Transverse colon (tissue), 4 donors: ENCODE measurements at regions not wholly inside any gene's neighbourhood (a gene's known extent, or its start where the extent isn't known, plus 50 kb on each side); places are given as distances from the start of the nearest gene placed in this dataset.

ENCODE experiments used
- DNase-seq: peaks from one replicate; pipeline ENCODE4 v3.0.0-alpha.2; 2019
- H3K27ac ChIP-seq, 4 donors: fragments of 200-600 bp; sonication (generic); 2 replicates each; pipeline ENCODE4 v1.5.1; 2016 to 2018; ENCODE audit warnings: inconsistent platforms in 4 of 4
- H3K27me3 ChIP-seq: fragments of 200-600 bp; sonication (generic); 2 replicates; pipeline ENCODE4 v1.5.1; 2017; ENCODE audit warnings: inconsistent platforms
- H3K36me3 ChIP-seq, 4 donors: fragments of 200-600 bp; sonication (generic); 2 replicates each; pipeline ENCODE4 v1.5.1; 2017 to 2019; ENCODE audit warnings: inconsistent platforms in 4 of 4
- H3K4me1 ChIP-seq, 4 donors: fragments of 200-600 bp; sonication (generic); 2 replicates each; pipeline ENCODE4 v1.5.1; 2017 to 2020; ENCODE audit warnings: inconsistent platforms in 4 of 4
- H3K4me3 ChIP-seq, 4 donors: fragments of 200-600 bp; sonication (generic); 1 replicate in 1 of 4; 2 replicates in 3 of 4; pipeline versions ENCODE4 v1.5.1 to v1.6.1; 2017 to 2019; ENCODE audit warnings: inconsistent platforms in 4 of 4
- H3K9me3 ChIP-seq, 2 donors: fragments of 200-600 bp; sonication (generic); 2 replicates each; pipeline ENCODE4 v1.5.1; 2017 to 2019; ENCODE audit warnings: inconsistent platforms in 2 of 2
- CTCF ChIP-seq, 5 experiments: fragments of 200-600 bp in 3 of 5; fragments of 450-650 bp in 2 of 5; sonication (generic) in 3 of 5; IDR thresholded peaks; 1 replicate in 2 of 5; 2 replicates in 3 of 5; pipeline ENCODE4 v1.5.1; 2016 to 2017; ENCODE audit warnings: antibody characterized with exemption in 5 of 5, inconsistent platforms in 3 of 5, mild to moderate bottlenecking in 2 of 5, moderate library complexity in 1 of 5
- EP300 ChIP-seq: sonication (generic); formaldehyde crosslinking; IDR thresholded peaks from one replicate; pipeline ENCODE4 v1.6.1; 2017; ENCODE audit warnings: antibody characterized with exemption, low read depth
- POLR2A ChIP-seq: fragments of 450-650 bp; IDR thresholded peaks from one replicate; pipeline ENCODE4 v1.6.1; 2016; ENCODE audit warnings: antibody characterized with exemption, mild to moderate bottlenecking, moderate library complexity
- POLR2AphosphoS5 ChIP-seq, 3 donors: sonication (generic); formaldehyde crosslinking; IDR thresholded peaks; one replicate each; pipeline ENCODE4 v1.6.1; 2016; ENCODE audit warnings: antibody characterized with exemption in 3 of 3
- WGBS, 2 donors: methylation state at CpG; one replicate each; pipeline ENCODE4 v1.1.5; 2018; ENCODE audit warnings: low coverage in 1 of 2; 5-methylcytosine and 5-hydroxymethylcytosine counted together
- in situ Hi-C, 4 donors: fragments of 200-750 bp; cut with MboI; loops; one replicate each; pipeline versions ENCODE4 v1.15.0 to v1.15.1; 2017; ENCODE audit warnings: low sequenced_read_pairs in 3 of 4, low pct_ligation_motif_present in 1 of 4, low pct_unique_long_range_greater_than_20kb in 1 of 4
- intact Hi-C: fragments of 100-400 bp; cut with DNase I; formaldehyde crosslinking; loops from one replicate; pipeline ENCODE4 v1.15.1; 2023; ENCODE audit warnings: low total_unique reads

DNA sequence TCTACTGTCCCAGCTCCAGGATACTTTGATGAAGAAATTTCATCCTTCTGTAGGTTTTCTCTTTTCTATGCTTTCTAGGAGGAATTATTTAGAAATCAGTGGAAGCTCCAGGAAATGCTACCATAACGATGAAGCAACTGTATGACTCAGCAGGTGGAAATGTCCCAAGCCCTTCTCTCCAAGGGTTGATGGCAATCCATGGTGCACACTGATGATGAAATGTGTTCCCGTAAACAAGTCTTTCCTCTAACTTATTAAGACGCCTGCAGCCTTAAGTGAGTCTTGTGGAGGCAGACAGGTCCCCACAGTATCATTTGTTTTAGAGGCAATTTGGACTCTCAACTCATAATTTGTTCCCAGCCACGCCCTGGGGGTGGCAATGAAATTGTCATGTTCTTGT, 777.6 kb upstream of the SOX11 start:
- Histone ChIP-seq H3K4me3 (no peak overlapping the region), H3K4me1 (no peaks in the 10 kb centered on the region), H3K36me3 (no peaks in the 10 kb centered on the region), H3K27ac (no peak overlapping the region), H3K27me3 (no peaks in the 10 kb centered on the region), H3K9me3 (no peaks in the 10 kb centered on the region)
- TF ChIP-seq EP300 (no peak), CTCF (IDR thresholded peaks at IDR 0.05) (no peak), POLR2AphosphoS5 (IDR thresholded peaks at IDR 0.05) (no peak), POLR2A (no peak)
- intact Hi-C loops (no loop called here), in situ Hi-C loops (no loop called here)
- 33 to 66% methylated on average over 1 to 4 of the region's 4 CpGs for WGBS, 2 donors
- DNase-seq: no peak

DNA sequence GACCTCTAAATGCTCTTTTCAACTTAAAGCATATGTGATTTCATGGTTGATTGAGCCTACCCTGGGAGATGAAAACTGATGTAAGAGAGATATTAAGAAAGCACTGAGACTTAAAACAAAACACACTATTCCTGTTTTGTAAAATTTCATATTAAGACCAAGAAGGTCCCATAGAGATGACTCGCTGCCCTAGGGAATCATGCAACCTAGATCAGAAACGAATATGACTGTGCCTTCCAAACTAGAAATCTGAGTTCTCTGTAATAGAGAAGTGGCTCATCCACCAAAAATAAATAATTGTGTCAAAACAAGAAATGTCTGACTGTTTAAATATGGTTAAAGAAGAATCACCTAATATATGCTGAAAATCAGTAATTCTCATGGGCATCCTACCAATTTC, 776.8 kb upstream of the SOX11 start:
- in situ Hi-C loops (no loop called here), intact Hi-C loops (no loop called here)
- Histone ChIP-seq H3K27me3 (no peaks in the 10 kb centered on the region), H3K9me3 (peaks cover 0 to 3% of the 10 kb centered on the region in 2 donors), H3K27ac (no peak overlapping the region), H3K4me3 (no peak overlapping the region), H3K36me3 (no peaks in the 10 kb centered on the region), H3K4me1 (no peaks in the 10 kb centered on the region)
- TF ChIP-seq POLR2AphosphoS5 (IDR thresholded peaks at IDR 0.05) (no peak), CTCF (IDR thresholded peaks at IDR 0.05) (no peak), POLR2A (no peak), EP300 (no peak)
- WGBS, 2 donors: 67 to 69% methylated on average over 2 of the region's 2 CpGs
- no peak for DNase-seq

GRCh38 chr2:4916094-4916493, 776.1 kb upstream of the SOX11 start:
- Histone ChIP-seq H3K36me3 (no peaks in the 10 kb centered on the region), H3K4me3 (no peak overlapping the region), H3K27ac (no peak overlapping the region), H3K4me1 (no peaks in the 10 kb centered on the region), H3K9me3 (peaks cover 0 to 6% of the 10 kb centered on the region in 2 donors), H3K27me3 (no peaks in the 10 kb centered on the region)
- in situ Hi-C loops (no loop called here), intact Hi-C loops (no loop called here)
- 47 to 83% methylated on average over 1 to 2 of the region's 2 CpGs for WGBS, 2 donors
- DNase-seq: no peak
- no peak for TF ChIP-seq POLR2AphosphoS5 (IDR thresholded peaks at IDR 0.05)
- TF ChIP-seq EP300: no peak
- TF ChIP-seq POLR2A: no peak
- TF ChIP-seq CTCF (IDR thresholded peaks at IDR 0.05): no peak

DNA sequence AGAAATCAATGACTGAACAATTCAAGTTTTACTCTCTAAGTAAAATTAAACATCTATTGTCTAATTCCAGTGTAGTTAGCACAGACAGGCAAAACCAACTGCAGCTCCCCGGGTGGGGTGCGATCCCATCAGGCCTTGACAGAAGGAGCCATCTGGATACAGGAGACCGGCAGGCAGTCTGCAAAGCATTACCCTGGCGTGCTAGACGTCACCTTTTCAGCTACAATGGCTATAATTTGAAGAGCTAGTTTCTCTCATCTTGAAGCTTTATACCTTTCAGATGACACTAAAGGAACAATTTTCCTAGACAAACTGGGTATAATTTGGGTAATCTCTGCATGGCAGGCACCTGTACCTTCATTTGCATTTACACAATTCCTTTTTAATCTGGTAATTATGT, 761.5 kb upstream of the SOX11 start:
- TF ChIP-seq CTCF (IDR thresholded peaks at IDR 0.05): no peak
- no peak for TF ChIP-seq EP300
- no peak for TF ChIP-seq POLR2AphosphoS5 (IDR thresholded peaks at IDR 0.05)
- no peak for TF ChIP-seq POLR2A
- in situ Hi-C loops: no loop called here
- WGBS, 2 donors: 77 to 88% methylated on average over 4 to 5 of the region's 5 CpGs
- H3K27ac ChIP-seq: no peak overlapping the region
- H3K4me1 ChIP-seq: no peaks in the 10 kb centered on the region
- no peak overlapping the region for H3K4me3 ChIP-seq
- intact Hi-C loops: no loop called here
- no peaks in the 10 kb centered on the region for H3K9me3 ChIP-seq
- H3K36me3 ChIP-seq: no peaks in the 10 kb centered on the region
- DNase-seq: no peak
- no peaks in the 10 kb centered on the region for H3K27me3 ChIP-seq
